Fibroblast of lung (primary cell): ENCODE measurements at regions not wholly inside any gene's neighbourhood (a gene's known extent, or its start where the extent isn't known, plus 50 kb on each side); places are given as distances from the start of the nearest gene placed in this dataset.

Source experiments
- CTCF ChIP-seq, 2 donors: IDR thresholded peaks in 1 of 2; conservative IDR thresholded peaks in 1 of 2; 1 replicate in 1 of 2; 2 replicates in 1 of 2; pipeline ENCODE4 v1.5.1; 2011 to 2012; ENCODE audit warnings: low read length in 2 of 2, control low read depth in 1 of 2, inconsistent platforms in 1 of 2, low read depth in 1 of 2, mild to moderate bottlenecking in 1 of 2
- EZH2 ChIP-seq: IDR thresholded peaks from 2 replicates; pipeline ENCODE4 v1.5.1; 2012; ENCODE audit warnings: low read length, control low read depth, mild to moderate bottlenecking; ENCODE audit errors: missing control alignments

- TF ChIP-seq CTCF (conservative IDR thresholded peaks at IDR 0.05 in 1 of 2, IDR thresholded peaks at IDR 0.05 in 1 of 2; ENCODE audit: low read depth in 1 of 2, low read length in 2 of 2) (no peak), EZH2 (no peak)
Observed at GRCh38 chr2:122145856-122146255, 390.4 kb downstream of the TSN start.
